HCT116 (cell line): ENCODE measurements at regions not wholly inside any gene's neighbourhood (a gene's known extent, or its start where the extent isn't known, plus 50 kb on each side); places are given as distances from the start of the nearest gene placed in this dataset.

Experiments
- ATAC-seq: fragments of 200-7000 bp; cut with Tn5 transposase; 2 replicates; pipeline ENCODE4 v1.9.1; 2020; ENCODE audit warnings: mild to moderate bottlenecking, moderate library complexity
- BruUV-seq: library from RNA; stranded (reverse); fragments of 400-500 nt; replicated peaks from 2 replicates; lab custom pipeline; 2021; lab: Mats Ljungman, UMichigan
- CTCF ChIA-PET: fragments of 300-600 bp; sonication (Branson Sonifier 250); formaldehyde crosslinking; loops from one replicate; lab custom pipeline; 2021; ENCODE audit warnings: antibody characterized with exemption; lab: Charles Lee
- POLR2A ChIA-PET: fragments of 300-600, 350-600 bp; sonication (Branson Sonifier 250); formaldehyde crosslinking; loops from one replicate; lab custom pipeline; 2021; ENCODE audit warnings: antibody characterized with exemption; lab: Charles Lee
- RAD21 ChIA-PET, 2 experiments: fragments of 300-600 bp; sonication (Branson Sonifier 250); formaldehyde crosslinking; loops; one replicate each; lab custom pipeline; 2023; ENCODE audit warnings: low total read pairs in 2 of 2; ENCODE audit not compliant: uncharacterized antibody in 2 of 2, unreplicated experiment in 2 of 2, low non-redundant PET in 1 of 2; lab: Charles Lee
- DNase-seq: peaks from one replicate; pipeline ENCODE4 v3.0.0-alpha.2; 2010; ENCODE audit warnings: low read depth, low spot score
- H2AFZ ChIP-seq: fragments of 200-600 bp; shearing (Covaris generic), sonication (generic); 2 replicates; pipeline ENCODE4 v1.6.1; 2017; ENCODE audit warnings: low read depth, mixed run types, mixed read lengths, antibody characterized with exemption, low read length; ENCODE audit not compliant: poor library complexity, severe bottlenecking
- H3K27ac ChIP-seq: 2 replicates; pipeline ENCODE4 v1.5.1; 2012; ENCODE audit warnings: low read depth, low read length
- H3K27me3 ChIP-seq: fragments of 200-600 bp; sonication (generic); 2 replicates; pipeline ENCODE4 v1.6.1; 2016; ENCODE audit warnings: mixed run types, low read length, mixed read lengths; ENCODE audit not compliant: insufficient read depth
- H3K36me3 ChIP-seq, 2 experiments: fragments of 200-500 bp in 1 of 2; fragments of 200-600 bp in 1 of 2; sonication (Bioruptor generic) in 1 of 2; sonication (generic) in 1 of 2; 2 replicates each; pipeline versions ENCODE4 v1.5.1 to v1.6.1; 2014 to 2016; ENCODE audit warnings: low read length in 2 of 2, inconsistent platforms in 1 of 2, mixed read lengths in 1 of 2, mixed run types in 1 of 2; ENCODE audit not compliant: insufficient read depth in 2 of 2, control insufficient read depth in 1 of 2
- H3K4me1 ChIP-seq, 2 experiments: fragments of 200-600 bp in 1 of 2; sonication (generic) in 1 of 2; 2 replicates each; pipeline versions ENCODE4 v1.5.1 to v1.6.1; 2012 to 2017; ENCODE audit warnings: low read length in 2 of 2, inconsistent platforms in 1 of 2, mild to moderate bottlenecking in 1 of 2, mixed read lengths in 1 of 2, mixed run types in 1 of 2, moderate library complexity in 1 of 2; ENCODE audit not compliant: insufficient read depth in 2 of 2, control insufficient read depth in 1 of 2
- H3K4me2 ChIP-seq: fragments of 200-600 bp; sonication (generic); 2 replicates; pipeline ENCODE4 v1.6.1; 2017; ENCODE audit warnings: mixed run types, low read length, mixed read lengths
- H3K4me3 ChIP-seq, 2 experiments: fragments of 200-600 bp in 1 of 2; sonication (generic) in 1 of 2; replicated peaks in 1 of 2; 2 replicates each; pipeline ENCODE4 v1.5.1; 2011 to 2016; ENCODE audit warnings: low read length in 2 of 2, control low read depth in 1 of 2, low read depth in 1 of 2, mild to moderate bottlenecking in 1 of 2, mixed read lengths in 1 of 2, mixed run types in 1 of 2
- H3K79me2 ChIP-seq: fragments of 200-600 bp; sonication (generic); 2 replicates; pipeline ENCODE4 v1.6.1; 2017; ENCODE audit warnings: mild to moderate bottlenecking, mixed run types, low read length, moderate library complexity, mixed read lengths; ENCODE audit not compliant: insufficient read depth
- H3K9ac ChIP-seq: fragments of 200-600 bp; sonication (generic); 2 replicates; pipeline ENCODE4 v1.6.1; 2016; ENCODE audit warnings: low read length, mixed read lengths
- H3K9me2 ChIP-seq: fragments of 200-600 bp; sonication (generic), shearing (Covaris generic); 2 replicates; pipeline ENCODE4 v1.6.1; 2017; ENCODE audit warnings: mixed run types, mild to moderate bottlenecking, moderate library complexity; ENCODE audit not compliant: insufficient read depth
- H3K9me3 ChIP-seq, 2 experiments: fragments of 200-500 bp in 1 of 2; fragments of 200-600 bp in 1 of 2; sonication (Bioruptor generic) in 1 of 2; sonication (generic) in 1 of 2; 2 replicates each; pipeline ENCODE4 v1.6.1; 2014 to 2017; ENCODE audit warnings: low read length in 2 of 2, mixed read lengths in 2 of 2, inconsistent platforms in 1 of 2, low read depth in 1 of 2, mild to moderate bottlenecking in 1 of 2, mixed run types in 1 of 2, moderate library complexity in 1 of 2; ENCODE audit not compliant: control insufficient read depth in 1 of 2, insufficient read depth in 1 of 2
- H4K20me1 ChIP-seq: fragments of 200-600 bp; sonication (generic), shearing (Covaris generic); 2 replicates; pipeline ENCODE4 v1.6.1; 2017; ENCODE audit warnings: mixed run types, mild to moderate bottlenecking, moderate library complexity; ENCODE audit not compliant: insufficient read depth
- CBX3 ChIP-seq: IDR thresholded peaks from 2 replicates; pipeline ENCODE4 v1.6.1; 2012; ENCODE audit warnings: low read depth
- CEBPB ChIP-seq: IDR thresholded peaks from 2 replicates; pipeline ENCODE4 v1.6.1; 2012; ENCODE audit warnings: low read depth
- ELF1 ChIP-seq: IDR thresholded peaks from 2 replicates; pipeline ENCODE4 v1.6.1; 2012; ENCODE audit warnings: low read depth, borderline replicate concordance
- EZH2 ChIP-seq: fragments of 200-600 bp; sonication (generic); IDR thresholded peaks from 2 replicates; pipeline ENCODE4 v1.6.1; 2017; ENCODE audit warnings: antibody characterized with exemption, mixed run types
- FOSL1 ChIP-seq: IDR thresholded peaks from 2 replicates; pipeline ENCODE4 v1.6.1; 2012; ENCODE audit warnings: low read depth
- JUND ChIP-seq: IDR thresholded peaks from 2 replicates; pipeline ENCODE4 v1.6.1; 2012
- POLR2A ChIP-seq: IDR thresholded peaks from 2 replicates; pipeline ENCODE4 v1.7.0; 2011; ENCODE audit warnings: borderline replicate concordance; ENCODE audit not compliant: insufficient read depth, insufficient read length; ENCODE audit errors: extremely low read depth
- POLR2AphosphoS5 ChIP-seq: IDR thresholded peaks from 2 replicates; pipeline ENCODE4 v1.6.1; 2011; ENCODE audit warnings: mild to moderate bottlenecking, low read depth, low read length, moderate library complexity
- RAD21 ChIP-seq: IDR thresholded peaks from 2 replicates; pipeline ENCODE4 v1.6.1; 2012; ENCODE audit warnings: low read depth, mild to moderate bottlenecking
- SIN3A ChIP-seq: IDR thresholded peaks from 2 replicates; pipeline ENCODE4 v1.6.1; 2012; ENCODE audit warnings: low read depth
- SP1 ChIP-seq: IDR thresholded peaks from 2 replicates; pipeline ENCODE4 v1.6.1; 2012; ENCODE audit warnings: low read depth
- SRF ChIP-seq: IDR thresholded peaks from 2 replicates; pipeline ENCODE4 v1.6.1; 2012; ENCODE audit warnings: low read depth
- TCF7L2 ChIP-seq: IDR thresholded peaks from 2 replicates; pipeline ENCODE4 v1.7.0; 2011; ENCODE audit warnings: borderline replicate concordance, inconsistent platforms; ENCODE audit not compliant: insufficient read depth, insufficient read length; ENCODE audit errors: extremely low read depth
- YY1 ChIP-seq: IDR thresholded peaks from 2 replicates; pipeline ENCODE4 v1.6.1; 2011; ENCODE audit warnings: low read length, low read depth, moderate library complexity, mild to moderate bottlenecking; ENCODE audit not compliant: insufficient replicate concordance; ENCODE audit errors: extremely low read depth
- ZFX ChIP-seq: fragments of 450-650 bp; IDR thresholded peaks from 2 replicates; pipeline ENCODE4 v1.6.1; 2017
- intact Hi-C: fragments of 100-400 bp; cut with micrococcal nuclease; formaldehyde crosslinking; loops from 2 replicates; pipeline ENCODE4 v1.10.0; 2022
- TF ChIP-seq, protein P1 (sequence below): IDR thresholded peaks from 2 replicates; pipeline ENCODE4 v1.6.1; 2012
- TF ChIP-seq, protein P2 (sequence below): IDR thresholded peaks from 2 replicates; pipeline ENCODE4 v1.6.1; 2011; ENCODE audit warnings: mild to moderate bottlenecking, low read length, moderate library complexity; ENCODE audit not compliant: insufficient replicate concordance; ENCODE audit errors: extremely low read depth
- TF ChIP-seq, protein P3 (sequence below): IDR thresholded peaks from 2 replicates; pipeline ENCODE4 v1.6.1; 2012; ENCODE audit warnings: low read depth

DNA sequence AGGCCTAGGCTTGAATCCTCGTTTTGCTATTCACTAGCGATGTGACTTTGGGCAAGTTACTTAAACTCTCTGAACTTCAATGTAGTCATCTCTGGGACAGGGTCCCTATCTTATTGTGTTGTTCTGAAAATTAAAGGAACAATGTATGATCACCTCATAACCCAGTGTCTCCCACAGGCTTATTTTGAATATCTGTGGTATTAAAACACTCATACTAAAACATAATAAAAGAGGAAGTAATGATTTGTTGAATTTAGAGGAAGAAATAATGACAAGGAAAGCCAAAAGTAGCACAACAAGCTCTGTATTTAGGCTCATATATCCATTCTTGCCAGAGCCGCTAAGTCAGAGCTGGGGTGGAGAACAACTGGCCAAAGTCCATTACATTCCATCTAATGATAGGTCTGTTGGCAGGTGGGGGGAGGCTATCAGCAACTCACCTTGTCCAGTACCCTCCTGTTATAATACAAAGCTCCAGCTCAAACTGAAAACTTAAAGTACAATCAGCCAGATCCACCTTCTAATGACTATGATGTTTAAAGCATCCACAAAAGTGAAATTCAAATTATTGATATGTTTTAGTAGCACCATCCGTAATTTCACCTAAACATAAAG lies 64.5 kb upstream of the LSM6 start:
- no peak for TF ChIP-seq CBX3
- no peak for TF ChIP-seq RAD21
- no peak for TF ChIP-seq ELF1
- TF ChIP-seq, protein P1, sequence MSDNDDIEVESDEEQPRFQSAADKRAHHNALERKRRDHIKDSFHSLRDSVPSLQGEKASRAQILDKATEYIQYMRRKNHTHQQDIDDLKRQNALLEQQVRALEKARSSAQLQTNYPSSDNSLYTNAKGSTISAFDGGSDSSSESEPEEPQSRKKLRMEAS = no peak
- TF ChIP-seq TCF7L2 = no peak
- TF ChIP-seq ZFX = no peak
- no peak for TF ChIP-seq EZH2
- no peak for TF ChIP-seq SP1
- TF ChIP-seq, protein P2, sequence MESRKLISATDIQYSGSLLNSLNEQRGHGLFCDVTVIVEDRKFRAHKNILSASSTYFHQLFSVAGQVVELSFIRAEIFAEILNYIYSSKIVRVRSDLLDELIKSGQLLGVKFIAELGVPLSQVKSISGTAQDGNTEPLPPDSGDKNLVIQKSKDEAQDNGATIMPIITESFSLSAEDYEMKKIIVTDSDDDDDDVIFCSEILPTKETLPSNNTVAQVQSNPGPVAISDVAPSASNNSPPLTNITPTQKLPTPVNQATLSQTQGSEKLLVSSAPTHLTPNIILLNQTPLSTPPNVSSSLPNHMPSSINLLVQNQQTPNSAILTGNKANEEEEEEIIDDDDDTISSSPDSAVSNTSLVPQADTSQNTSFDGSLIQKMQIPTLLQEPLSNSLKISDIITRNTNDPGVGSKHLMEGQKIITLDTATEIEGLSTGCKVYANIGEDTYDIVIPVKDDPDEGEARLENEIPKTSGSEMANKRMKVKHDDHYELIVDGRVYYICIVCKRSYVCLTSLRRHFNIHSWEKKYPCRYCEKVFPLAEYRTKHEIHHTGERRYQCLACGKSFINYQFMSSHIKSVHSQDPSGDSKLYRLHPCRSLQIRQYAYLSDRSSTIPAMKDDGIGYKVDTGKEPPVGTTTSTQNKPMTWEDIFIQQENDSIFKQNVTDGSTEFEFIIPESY = no peak
- no peak for TF ChIP-seq POLR2A
- no peak for TF ChIP-seq SIN3A
- TF ChIP-seq YY1 = no peak
- no peak for TF ChIP-seq POLR2AphosphoS5
- TF ChIP-seq SRF = no peak
- TF ChIP-seq JUND = no peak
- TF ChIP-seq, protein P3, sequence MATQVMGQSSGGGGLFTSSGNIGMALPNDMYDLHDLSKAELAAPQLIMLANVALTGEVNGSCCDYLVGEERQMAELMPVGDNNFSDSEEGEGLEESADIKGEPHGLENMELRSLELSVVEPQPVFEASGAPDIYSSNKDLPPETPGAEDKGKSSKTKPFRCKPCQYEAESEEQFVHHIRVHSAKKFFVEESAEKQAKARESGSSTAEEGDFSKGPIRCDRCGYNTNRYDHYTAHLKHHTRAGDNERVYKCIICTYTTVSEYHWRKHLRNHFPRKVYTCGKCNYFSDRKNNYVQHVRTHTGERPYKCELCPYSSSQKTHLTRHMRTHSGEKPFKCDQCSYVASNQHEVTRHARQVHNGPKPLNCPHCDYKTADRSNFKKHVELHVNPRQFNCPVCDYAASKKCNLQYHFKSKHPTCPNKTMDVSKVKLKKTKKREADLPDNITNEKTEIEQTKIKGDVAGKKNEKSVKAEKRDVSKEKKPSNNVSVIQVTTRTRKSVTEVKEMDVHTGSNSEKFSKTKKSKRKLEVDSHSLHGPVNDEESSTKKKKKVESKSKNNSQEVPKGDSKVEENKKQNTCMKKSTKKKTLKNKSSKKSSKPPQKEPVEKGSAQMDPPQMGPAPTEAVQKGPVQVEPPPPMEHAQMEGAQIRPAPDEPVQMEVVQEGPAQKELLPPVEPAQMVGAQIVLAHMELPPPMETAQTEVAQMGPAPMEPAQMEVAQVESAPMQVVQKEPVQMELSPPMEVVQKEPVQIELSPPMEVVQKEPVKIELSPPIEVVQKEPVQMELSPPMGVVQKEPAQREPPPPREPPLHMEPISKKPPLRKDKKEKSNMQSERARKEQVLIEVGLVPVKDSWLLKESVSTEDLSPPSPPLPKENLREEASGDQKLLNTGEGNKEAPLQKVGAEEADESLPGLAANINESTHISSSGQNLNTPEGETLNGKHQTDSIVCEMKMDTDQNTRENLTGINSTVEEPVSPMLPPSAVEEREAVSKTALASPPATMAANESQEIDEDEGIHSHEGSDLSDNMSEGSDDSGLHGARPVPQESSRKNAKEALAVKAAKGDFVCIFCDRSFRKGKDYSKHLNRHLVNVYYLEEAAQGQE = no peak
- no peak for TF ChIP-seq FOSL1
- no peak for TF ChIP-seq CEBPB
- DNase-seq (no peak), ATAC-seq (no peak)
- ChIA-PET POLR2A (no interaction called here), RAD21 (no interaction called here), CTCF (interaction anchor here (0.8 kb wide), 1 partner anchor 16 kb away, joined by 3 read pairs; no protein-coding TSS in a partner anchor)
- no peaks in the 10 kb centered on the region for H3K4me1 ChIP-seq
- H3K4me2 ChIP-seq = no peak overlapping the region
- no peaks in the 10 kb centered on the region for H3K36me3 ChIP-seq
- no peak overlapping the region for H2AFZ ChIP-seq
- intact Hi-C loops = no loop called here
- H3K27ac ChIP-seq = no peak overlapping the region
- no peak overlapping the region for H3K9ac ChIP-seq
- BruUV-seq = no TSS peak
- H3K9me2 ChIP-seq = no peaks in the 10 kb centered on the region
- H3K4me3 ChIP-seq = no peak overlapping the region
- no peaks in the 10 kb centered on the region for H3K79me2 ChIP-seq
- H4K20me1 ChIP-seq = no peaks in the 10 kb centered on the region
- H3K27me3 ChIP-seq = no peaks in the 10 kb centered on the region
- no peaks in the 10 kb centered on the region for H3K9me3 ChIP-seq
